ENCODE measurements at regions not wholly inside any gene's neighbourhood (a gene's known extent, or its start where the extent isn't known, plus 50 kb on each side); places are given as distances from the start of the nearest gene placed in this dataset.

GRCh38 chr12:114823724-114824123 is 139.7 kb upstream of the TBX3 start:
- no peak overlapping the region for H3K4me3 Mint-ChIP-seq (ENCODE audit: unreplicated experiment)
- H3K36me3 Mint-ChIP-seq (ENCODE audit: insufficient read depth, unreplicated experiment): no peaks in the 10 kb centered on the region
- CTCF ChIA-PET: no interaction called here
- H3K4me1 Mint-ChIP-seq (ENCODE audit: insufficient read depth, unreplicated experiment): peaks cover 5% of the 10 kb centered on the region
- H3K27me3 Mint-ChIP-seq (ENCODE audit: insufficient read depth, unreplicated experiment): no peaks in the 10 kb centered on the region
- POLR2A ChIA-PET: interaction anchor here (0.6 kb wide), 1 partner anchor 18 kb away, joined by 3 read pairs; no protein-coding TSS in a partner anchor
- no peak overlapping the region for H3K27ac Mint-ChIP-seq (ENCODE audit: low read depth, unreplicated experiment)
- TF ChIP-seq CTCF (IDR thresholded peaks at IDR 0.05; ENCODE audit: unreplicated experiment): no peak
- no peak for DNase-seq (ENCODE audit: unreplicated experiment)
- no TSS peak for BruUV-seq (replicated peaks)
- no peaks in the 10 kb centered on the region for H3K9me3 Mint-ChIP-seq (ENCODE audit: unreplicated experiment)
- intact Hi-C loops (cut with micrococcal nuclease): no loop called here

- H3K36me3 Mint-ChIP-seq (ENCODE audit: insufficient read depth, unreplicated experiment): no peaks in the 10 kb centered on the region
- POLR2A ChIA-PET: no interaction called here
- H3K4me1 Mint-ChIP-seq (ENCODE audit: insufficient read depth, unreplicated experiment): peaks cover 5% of the 10 kb centered on the region
- no peak for TF ChIP-seq CTCF (IDR thresholded peaks at IDR 0.05; ENCODE audit: unreplicated experiment)
- H3K27me3 Mint-ChIP-seq (ENCODE audit: insufficient read depth, unreplicated experiment): no peaks in the 10 kb centered on the region
- no peak for DNase-seq (ENCODE audit: unreplicated experiment)
- CTCF ChIA-PET: interaction anchor here (1.0 kb wide), 1 partner anchor 101 kb away, joined by 3 read pairs; no protein-coding TSS in a partner anchor
- intact Hi-C loops (cut with micrococcal nuclease): no loop called here
- no peak overlapping the region for H3K27ac Mint-ChIP-seq (ENCODE audit: low read depth, unreplicated experiment)
- H3K9me3 Mint-ChIP-seq (ENCODE audit: unreplicated experiment): no peaks in the 10 kb centered on the region
- BruUV-seq (replicated peaks): no TSS peak
- H3K4me3 Mint-ChIP-seq (ENCODE audit: unreplicated experiment): no peak overlapping the region
Measured at GRCh38 chr12:114821570-114821969, 137.6 kb upstream of the TBX3 start.

- intact Hi-C loops (cut with micrococcal nuclease): no loop called here
- no peaks in the 10 kb centered on the region for H3K36me3 Mint-ChIP-seq (ENCODE audit: insufficient read depth, unreplicated experiment)
- ChIA-PET POLR2A (no interaction called here), CTCF (interaction anchor here (0.7 kb wide), 2 partner anchors 724 to 922 kb away, joined by 4 read pairs; no protein-coding TSS in a partner anchor)
- DNase-seq (ENCODE audit: unreplicated experiment): no peak
- no peak overlapping the region for H3K4me3 Mint-ChIP-seq (ENCODE audit: unreplicated experiment)
- no peak for TF ChIP-seq CTCF (IDR thresholded peaks at IDR 0.05; ENCODE audit: unreplicated experiment)
- H3K9me3 Mint-ChIP-seq (ENCODE audit: unreplicated experiment): no peaks in the 10 kb centered on the region
- H3K27me3 Mint-ChIP-seq (ENCODE audit: insufficient read depth, unreplicated experiment): no peaks in the 10 kb centered on the region
- peaks cover 5% of the 10 kb centered on the region for H3K4me1 Mint-ChIP-seq (ENCODE audit: insufficient read depth, unreplicated experiment)
- BruUV-seq (replicated peaks): no TSS peak
- no peak overlapping the region for H3K27ac Mint-ChIP-seq (ENCODE audit: low read depth, unreplicated experiment)
Measured at GRCh38 chr12:114820796-114821195, 136.8 kb upstream of the TBX3 start.

GRCh38 chr12:114817571-114818425 is 133.8 kb upstream of the TBX3 start:
- Mint-ChIP-seq H3K36me3 (ENCODE audit: insufficient read depth, unreplicated experiment) (no peaks in the 10 kb centered on the region), H3K27ac (ENCODE audit: low read depth, unreplicated experiment) (no peak overlapping the region), H3K27me3 (ENCODE audit: insufficient read depth, unreplicated experiment) (no peaks in the 10 kb centered on the region), H3K4me3 (ENCODE audit: unreplicated experiment) (no peak overlapping the region), H3K9me3 (ENCODE audit: unreplicated experiment) (no peaks in the 10 kb centered on the region), H3K4me1 (ENCODE audit: insufficient read depth, unreplicated experiment) (peaks cover 5% of the 10 kb centered on the region)
- no peak for TF ChIP-seq CTCF (IDR thresholded peaks at IDR 0.05; ENCODE audit: unreplicated experiment)
- intact Hi-C loops (cut with micrococcal nuclease): no loop called here
- BruUV-seq (replicated peaks): no TSS peak
- POLR2A ChIA-PET: interaction anchor here (0.7 kb wide), 1 partner anchor 10 kb away, joined by 3 read pairs; no protein-coding TSS in a partner anchor
- CTCF ChIA-PET: no interaction called here
- no peak for DNase-seq (ENCODE audit: unreplicated experiment)
